A549 (cell line): ENCODE measurements at regions not wholly inside any gene's neighbourhood (a gene's known extent, or its start where the extent isn't known, plus 50 kb on each side); places are given as distances from the start of the nearest gene placed in this dataset.

Source experiments
- ATAC-seq, 2 experiments: fragments of 200-7000 bp in 1 of 2; fragments of >200 bp in 1 of 2; cut with Nextera tagmentation in 1 of 2; cut with Tn5 transposase in 1 of 2; 3 replicates each; pipeline versions ENCODE4 v1.8.0 to v1.9.1; 2018 to 2020; ENCODE audit warnings: mild to moderate bottlenecking in 1 of 2, moderate library complexity in 1 of 2
- CTCF ChIA-PET: fragments of 300-600 bp; sonication (Branson Sonifier 250); formaldehyde crosslinking; extraction: SDS; loops from one replicate; lab custom pipeline; 2021; ENCODE audit warnings: antibody characterized with exemption, inconsistent platforms; lab: Yijun Ruan, JAX
- POLR2A ChIA-PET: fragments of 350-600 bp; formaldehyde crosslinking; extraction: SDS; loops from one replicate; lab custom pipeline; 2021; ENCODE audit warnings: antibody characterized with exemption, inconsistent platforms; lab: Yijun Ruan, JAX
- DNase-seq, 2 experiments: peaks; one replicate each; pipeline versions ENCODE4 v3.0.0 to v3.0.0-alpha.2; 2011 to 2016; ENCODE audit warnings: low read depth in 1 of 2, low spot score in 1 of 2
- FAIRE-seq: peaks from 2 replicates; lab custom pipeline; 2011; peaks lifted over from hg19 to GRCh38; lab: Jason Lieb, UNC
- H3K27ac ChIP-seq, 2 experiments: fragments of >200 bp; sonication (Bioruptor Twin); formaldehyde crosslinking; 3 replicates each; pipeline ENCODE4 v1.5.1; 2016 to 2017
- H3K4me1 ChIP-seq: fragments of >200 bp; sonication (Bioruptor Twin); formaldehyde crosslinking; 3 replicates; pipeline ENCODE4 v1.6.1; 2016
- H3K4me2 ChIP-seq: fragments of >200 bp; sonication (Bioruptor Twin); formaldehyde crosslinking; 3 replicates; pipeline ENCODE4 v1.6.1; 2016
- H3K4me3 ChIP-seq: fragments of >200 bp; sonication (Bioruptor Twin); formaldehyde crosslinking; 3 replicates; pipeline ENCODE4 v1.5.1; 2016
- H3K9me3 ChIP-seq: fragments of >200 bp; sonication (Bioruptor Twin); formaldehyde crosslinking; 3 replicates; pipeline ENCODE4 v1.6.1; 2016
- BHLHE40 ChIP-seq: IDR thresholded peaks from 2 replicates; pipeline ENCODE4 v1.6.1; 2012; ENCODE audit warnings: low read depth, low read length, inconsistent platforms
- CBX2 ChIP-seq: fragments of 200-600 bp; sonication (generic); IDR thresholded peaks from 2 replicates; pipeline ENCODE4 v1.6.1; 2016; ENCODE audit warnings: low read depth, mild to moderate bottlenecking, borderline replicate concordance
- CHD4 ChIP-seq: fragments of 200-600 bp; sonication (generic); IDR thresholded peaks from 2 replicates; pipeline ENCODE4 v1.6.1; 2016; ENCODE audit warnings: antibody characterized with exemption, mild to moderate bottlenecking, borderline replicate concordance
- FOSB ChIP-seq: fragments of 250-450 bp; sonication (Bioruptor Pico); IDR thresholded peaks from 2 replicates; pipeline ENCODE4 v1.5.0; 2020; ENCODE audit warnings: mild to moderate bottlenecking, moderate library complexity
- FOSL2 ChIP-seq, 2 experiments: fragments of 450-650 bp in 1 of 2; fragments of >200 bp in 1 of 2; sonication (Bioruptor Twin) in 1 of 2; formaldehyde crosslinking; IDR thresholded peaks; 2 replicates each; pipeline versions ENCODE4 v1.5.0 to v1.6.1; 2016 to 2020; ENCODE audit warnings: mild to moderate bottlenecking in 1 of 2, moderate library complexity in 1 of 2
- HDAC2 ChIP-seq: fragments of 200-600 bp; sonication (generic); IDR thresholded peaks from 2 replicates; pipeline ENCODE4 v1.6.1; 2016
- HOXB5 ChIP-seq: fragments of 250-450 bp; sonication (Bioruptor Pico); IDR thresholded peaks from 2 replicates; pipeline ENCODE4 v1.5.0; 2020; ENCODE audit warnings: mild to moderate bottlenecking, moderate library complexity
- JUNB ChIP-seq: fragments of >200 bp; sonication (Bioruptor Twin); formaldehyde crosslinking; IDR thresholded peaks from 2 replicates; pipeline ENCODE4 v1.6.1; 2016
- KDM1A ChIP-seq: fragments of 200-600 bp; sonication (generic); IDR thresholded peaks from 2 replicates; pipeline ENCODE4 v1.6.1; 2016; ENCODE audit warnings: low read depth, mild to moderate bottlenecking
- KDM5A ChIP-seq: fragments of 200-600 bp; sonication (generic); IDR thresholded peaks from 2 replicates; pipeline ENCODE4 v1.6.1; 2016; ENCODE audit warnings: antibody characterized with exemption, mild to moderate bottlenecking
- MAFK ChIP-seq: fragments of 450-650 bp; IDR thresholded peaks from 2 replicates; pipeline ENCODE4 v1.6.1; 2014; ENCODE audit not compliant: partially characterized antibody
- WGBS: methylation state at CpG from one replicate; pipeline ENCODE4 v1.1.6; 2017; ENCODE audit errors: missing lambda C conversion rate; 5-methylcytosine and 5-hydroxymethylcytosine counted together
- TF ChIP-seq, protein P1 (sequence below): fragments of 250-450 bp; sonication (Bioruptor Pico); IDR thresholded peaks from 2 replicates; pipeline ENCODE4 v1.5.0; 2020; ENCODE audit warnings: low read depth, mild to moderate bottlenecking, moderate library complexity
- TF ChIP-seq, protein P2 (sequence below): fragments of >200 bp; sonication (Bioruptor Twin); formaldehyde crosslinking; IDR thresholded peaks from 2 replicates; pipeline ENCODE4 v1.6.1; 2016
- TF ChIP-seq, protein P3 (sequence below): IDR thresholded peaks from 2 replicates; pipeline ENCODE4 v1.6.1; 2012; ENCODE audit warnings: low read depth, borderline replicate concordance
- TF ChIP-seq, protein P4 (sequence below): fragments of 150-350 bp; IDR thresholded peaks from 2 replicates; pipeline ENCODE4 v1.6.1; 2014; ENCODE audit warnings: low read depth, mild to moderate bottlenecking, low read length
- TF ChIP-seq, protein P5 (sequence below): fragments of 200-600 bp; sonication (generic); IDR thresholded peaks from 2 replicates; pipeline ENCODE4 v1.6.1; 2016; ENCODE audit warnings: antibody characterized with exemption, mild to moderate bottlenecking, moderate library complexity

DNA sequence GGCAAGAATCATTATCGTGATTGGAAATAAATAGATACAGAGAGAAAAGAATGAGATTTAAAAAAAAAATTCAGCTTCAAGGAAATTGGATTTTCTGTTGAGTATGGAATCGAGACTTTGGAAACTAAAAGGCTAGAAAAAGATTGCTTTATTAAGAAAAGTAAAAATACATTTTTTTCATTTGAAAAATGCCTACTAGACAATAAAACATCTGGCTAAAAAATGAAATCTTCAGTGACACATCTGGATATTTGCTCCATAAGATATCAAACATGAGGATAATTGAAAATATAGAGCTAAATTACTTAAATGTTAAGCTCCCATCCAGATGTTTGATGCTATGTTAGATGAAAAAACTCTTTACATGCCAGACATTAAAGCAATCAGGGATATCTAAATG is 879.5 kb downstream of the TSN start:
- POLR2A ChIA-PET = no interaction called here
- 4% methylated on average over 2 of the region's 2 CpGs for WGBS

DNA sequence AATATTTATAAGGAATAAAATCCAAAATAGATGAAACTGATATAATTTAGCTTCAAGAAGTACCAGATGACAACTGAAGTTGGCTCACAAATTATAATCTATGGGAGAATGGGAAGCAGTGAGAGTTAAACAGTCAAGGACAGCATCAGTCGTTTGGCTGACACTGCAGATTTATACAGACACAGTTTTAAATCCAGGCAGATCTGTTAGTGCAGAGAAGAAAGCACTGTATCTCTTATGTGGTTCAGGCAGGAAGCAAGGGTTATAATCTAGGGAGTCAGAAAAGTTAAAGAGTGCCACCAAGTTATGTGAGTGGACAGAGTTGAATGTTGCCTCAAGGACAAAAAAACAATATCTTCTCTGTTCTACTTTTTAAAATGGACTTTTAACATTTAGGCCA is 880.2 kb downstream of the TSN start:
- Histone ChIP-seq H3K4me2 (no peak overlapping the region), H3K9me3 (no peaks in the 10 kb centered on the region), H3K4me1 (no peaks in the 10 kb centered on the region), H3K27ac (no peak overlapping the region), H3K4me3 (no peak overlapping the region)
- ChIA-PET POLR2A (no interaction called here), CTCF (no interaction called here)
- WGBS = 0% methylated on average over 1 of the region's 1 CpG
- no peak for ATAC-seq
- TF ChIP-seq, protein P1, sequence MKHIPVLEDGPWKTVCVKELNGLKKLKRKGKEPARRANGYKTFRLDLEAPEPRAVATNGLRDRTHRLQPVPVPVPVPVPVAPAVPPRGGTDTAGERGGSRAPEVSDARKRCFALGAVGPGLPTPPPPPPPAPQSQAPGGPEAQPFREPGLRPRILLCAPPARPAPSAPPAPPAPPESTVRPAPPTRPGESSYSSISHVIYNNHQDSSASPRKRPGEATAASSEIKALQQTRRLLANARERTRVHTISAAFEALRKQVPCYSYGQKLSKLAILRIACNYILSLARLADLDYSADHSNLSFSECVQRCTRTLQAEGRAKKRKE (CRISPR knock-in tag) = no peak
- TF ChIP-seq FOSL2 (IDR thresholded peaks at IDR 0.05) (no peak), FOSL2 (CRISPR knock-in tag; IDR thresholded peaks at IDR 0.05) (no peak), MAFK (peak; percentile 56), CBX2 (no peak), JUNB (no peak), HDAC2 (no peak), HOXB5 (CRISPR knock-in tag) (no peak)
- TF ChIP-seq, protein P2, sequence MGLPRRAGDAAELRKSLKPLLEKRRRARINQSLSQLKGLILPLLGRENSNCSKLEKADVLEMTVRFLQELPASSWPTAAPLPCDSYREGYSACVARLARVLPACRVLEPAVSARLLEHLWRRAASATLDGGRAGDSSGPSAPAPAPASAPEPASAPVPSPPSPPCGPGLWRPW = no peak
- DNase-seq = no peak
- FAIRE-seq = no peak

More for the DNA sequence above, 879.5 kb downstream of the TSN start:
- DNase-seq (no peak), ATAC-seq (no peak), FAIRE-seq (no peak)
- CTCF ChIA-PET = no interaction called here
- H3K4me1 ChIP-seq = no peaks in the 10 kb centered on the region
- TF ChIP-seq, protein P3, sequence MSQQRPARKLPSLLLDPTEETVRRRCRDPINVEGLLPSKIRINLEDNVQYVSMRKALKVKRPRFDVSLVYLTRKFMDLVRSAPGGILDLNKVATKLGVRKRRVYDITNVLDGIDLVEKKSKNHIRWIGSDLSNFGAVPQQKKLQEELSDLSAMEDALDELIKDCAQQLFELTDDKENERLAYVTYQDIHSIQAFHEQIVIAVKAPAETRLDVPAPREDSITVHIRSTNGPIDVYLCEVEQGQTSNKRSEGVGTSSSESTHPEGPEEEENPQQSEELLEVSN = no peak
- TF ChIP-seq JUNB (no peak), KDM1A (no peak), CHD4 (no peak), FOSB (CRISPR knock-in tag) (no peak), MAFK (peak; percentile 52), KDM5A (no peak)
- TF ChIP-seq, protein P4, sequence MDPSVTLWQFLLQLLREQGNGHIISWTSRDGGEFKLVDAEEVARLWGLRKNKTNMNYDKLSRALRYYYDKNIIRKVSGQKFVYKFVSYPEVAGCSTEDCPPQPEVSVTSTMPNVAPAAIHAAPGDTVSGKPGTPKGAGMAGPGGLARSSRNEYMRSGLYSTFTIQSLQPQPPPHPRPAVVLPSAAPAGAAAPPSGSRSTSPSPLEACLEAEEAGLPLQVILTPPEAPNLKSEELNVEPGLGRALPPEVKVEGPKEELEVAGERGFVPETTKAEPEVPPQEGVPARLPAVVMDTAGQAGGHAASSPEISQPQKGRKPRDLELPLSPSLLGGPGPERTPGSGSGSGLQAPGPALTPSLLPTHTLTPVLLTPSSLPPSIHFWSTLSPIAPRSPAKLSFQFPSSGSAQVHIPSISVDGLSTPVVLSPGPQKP = no peak
- TF ChIP-seq, protein P2 = no peak
- no peaks in the 10 kb centered on the region for H3K9me3 ChIP-seq
- H3K4me3 ChIP-seq = no peak overlapping the region
- no peak overlapping the region for H3K4me2 ChIP-seq
- H3K27ac ChIP-seq = no peak overlapping the region

DNA sequence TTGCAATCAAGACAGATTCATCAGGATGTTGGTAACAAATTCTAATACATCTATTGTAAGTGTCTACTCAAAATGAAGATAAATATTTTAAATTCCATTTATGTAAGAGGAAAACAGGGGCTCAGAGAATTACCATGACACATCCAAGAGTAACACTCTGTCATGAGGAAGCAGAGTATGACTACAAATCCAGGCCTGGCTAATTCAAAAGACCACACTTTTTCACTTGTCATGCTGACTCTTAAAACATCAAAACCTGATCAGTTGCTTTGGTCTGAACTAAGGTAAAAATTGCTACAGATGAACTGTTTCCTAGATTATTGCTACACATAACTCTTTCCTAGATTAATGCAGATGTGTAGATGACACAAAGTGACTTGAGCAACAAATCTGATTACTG is 880.6 kb downstream of the TSN start:
- H3K4me2 ChIP-seq = no peak overlapping the region
- no peak for TF ChIP-seq JUNB
- no peak for TF ChIP-seq BHLHE40
- TF ChIP-seq KDM1A = no peak
- TF ChIP-seq, protein P5, sequence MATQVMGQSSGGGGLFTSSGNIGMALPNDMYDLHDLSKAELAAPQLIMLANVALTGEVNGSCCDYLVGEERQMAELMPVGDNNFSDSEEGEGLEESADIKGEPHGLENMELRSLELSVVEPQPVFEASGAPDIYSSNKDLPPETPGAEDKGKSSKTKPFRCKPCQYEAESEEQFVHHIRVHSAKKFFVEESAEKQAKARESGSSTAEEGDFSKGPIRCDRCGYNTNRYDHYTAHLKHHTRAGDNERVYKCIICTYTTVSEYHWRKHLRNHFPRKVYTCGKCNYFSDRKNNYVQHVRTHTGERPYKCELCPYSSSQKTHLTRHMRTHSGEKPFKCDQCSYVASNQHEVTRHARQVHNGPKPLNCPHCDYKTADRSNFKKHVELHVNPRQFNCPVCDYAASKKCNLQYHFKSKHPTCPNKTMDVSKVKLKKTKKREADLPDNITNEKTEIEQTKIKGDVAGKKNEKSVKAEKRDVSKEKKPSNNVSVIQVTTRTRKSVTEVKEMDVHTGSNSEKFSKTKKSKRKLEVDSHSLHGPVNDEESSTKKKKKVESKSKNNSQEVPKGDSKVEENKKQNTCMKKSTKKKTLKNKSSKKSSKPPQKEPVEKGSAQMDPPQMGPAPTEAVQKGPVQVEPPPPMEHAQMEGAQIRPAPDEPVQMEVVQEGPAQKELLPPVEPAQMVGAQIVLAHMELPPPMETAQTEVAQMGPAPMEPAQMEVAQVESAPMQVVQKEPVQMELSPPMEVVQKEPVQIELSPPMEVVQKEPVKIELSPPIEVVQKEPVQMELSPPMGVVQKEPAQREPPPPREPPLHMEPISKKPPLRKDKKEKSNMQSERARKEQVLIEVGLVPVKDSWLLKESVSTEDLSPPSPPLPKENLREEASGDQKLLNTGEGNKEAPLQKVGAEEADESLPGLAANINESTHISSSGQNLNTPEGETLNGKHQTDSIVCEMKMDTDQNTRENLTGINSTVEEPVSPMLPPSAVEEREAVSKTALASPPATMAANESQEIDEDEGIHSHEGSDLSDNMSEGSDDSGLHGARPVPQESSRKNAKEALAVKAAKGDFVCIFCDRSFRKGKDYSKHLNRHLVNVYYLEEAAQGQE = no peak
- ChIA-PET CTCF (no interaction called here), POLR2A (no interaction called here)
- H3K27ac ChIP-seq = no peak overlapping the region
- ATAC-seq = no peak
- no peaks in the 10 kb centered on the region for H3K4me1 ChIP-seq
- FAIRE-seq = no peak
- H3K9me3 ChIP-seq = no peaks in the 10 kb centered on the region
- H3K4me3 ChIP-seq = no peak overlapping the region
- no peak for DNase-seq
